ENCODE measurements at regions not wholly inside any gene's neighbourhood (a gene's known extent, or its start where the extent isn't known, plus 50 kb on each side); places are given as distances from the start of the nearest gene placed in this dataset.
A peak's percentile ranks its signal among the peaks of the same experiment; 100 is the strongest.

GRCh38 chr2:226217191-226217590 lies 582.4 kb downstream of the IRS1 start:
- no peak for DNase-seq (ENCODE audit: low read depth, low spot score)

- no peak for DNase-seq (ENCODE audit: low read depth, low spot score)
Observed at GRCh38 chr2:226216575-226216974, 583.0 kb downstream of the IRS1 start.

DNA sequence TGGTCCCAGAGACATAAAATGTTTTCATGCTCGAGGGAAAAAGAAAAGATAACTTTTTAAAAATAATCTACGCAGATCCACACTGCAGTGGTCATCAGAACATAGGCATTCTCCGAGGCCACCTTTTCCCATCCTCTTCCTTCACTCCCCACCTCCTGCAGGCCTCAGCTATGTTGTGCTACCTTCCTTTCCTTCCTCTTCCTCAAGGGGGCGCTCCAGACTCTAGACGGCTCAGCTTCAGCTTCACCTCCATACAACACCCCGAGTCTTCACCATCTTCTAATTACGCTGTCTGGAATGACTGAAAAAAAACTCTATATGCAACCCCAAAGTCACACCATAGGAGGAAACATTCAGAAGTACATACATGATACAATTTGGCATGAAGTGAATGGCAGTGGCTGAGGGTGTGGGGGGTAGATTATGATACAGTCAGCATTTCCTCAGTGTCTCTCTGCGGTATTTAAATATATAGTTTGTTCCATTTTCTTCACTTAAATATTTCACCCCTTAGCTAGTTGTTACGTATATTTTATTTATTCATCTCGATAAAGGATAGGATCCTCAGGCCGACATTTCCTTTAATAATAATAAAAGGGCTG lies 583.6 kb downstream of the IRS1 start:
- DNase-seq (ENCODE audit: low read depth, low spot score): peak; percentile 47

GRCh38 chr2:226213717-226214116 lies 585.9 kb downstream of the IRS1 start:
- DNase-seq (ENCODE audit: low read depth, low spot score): no peak

GRCh38 chr2:226211439-226211838 lies 588.2 kb downstream of the IRS1 start:
- DNase-seq (ENCODE audit: low read depth, low spot score): no peak

DNA sequence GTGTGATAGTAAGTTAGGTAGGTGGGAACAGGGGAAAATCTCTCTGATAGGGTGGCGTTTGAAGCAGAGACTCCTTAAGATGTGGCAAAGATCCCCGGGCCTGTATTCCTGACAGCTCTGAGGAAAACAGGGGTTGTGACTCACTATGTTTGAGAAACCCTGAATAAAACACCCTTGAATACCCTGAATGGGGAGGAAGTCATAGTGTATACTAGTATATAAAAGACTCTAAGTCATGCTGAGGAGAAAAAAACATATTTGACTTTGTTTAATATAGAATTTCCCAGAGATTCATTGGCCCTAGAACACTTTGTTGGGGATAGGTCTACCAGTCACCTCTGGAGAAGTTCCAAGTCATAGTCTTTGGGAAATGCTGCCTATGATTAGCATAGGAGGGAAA lies 590.9 kb downstream of the IRS1 start:
- no peak for DNase-seq (ENCODE audit: low read depth, low spot score)

- DNase-seq (ENCODE audit: low read depth, low spot score): no peak
Observed at GRCh38 chr2:226207671-226208070, 591.9 kb downstream of the IRS1 start.

GRCh38 chr2:226199555-226199954 lies 600.1 kb downstream of the IRS1 start:
- DNase-seq (ENCODE audit: low read depth, low spot score): no peak

- DNase-seq (ENCODE audit: low read depth, low spot score): no peak
Observed at GRCh38 chr2:226198956-226199355, 600.7 kb downstream of the IRS1 start.

DNA sequence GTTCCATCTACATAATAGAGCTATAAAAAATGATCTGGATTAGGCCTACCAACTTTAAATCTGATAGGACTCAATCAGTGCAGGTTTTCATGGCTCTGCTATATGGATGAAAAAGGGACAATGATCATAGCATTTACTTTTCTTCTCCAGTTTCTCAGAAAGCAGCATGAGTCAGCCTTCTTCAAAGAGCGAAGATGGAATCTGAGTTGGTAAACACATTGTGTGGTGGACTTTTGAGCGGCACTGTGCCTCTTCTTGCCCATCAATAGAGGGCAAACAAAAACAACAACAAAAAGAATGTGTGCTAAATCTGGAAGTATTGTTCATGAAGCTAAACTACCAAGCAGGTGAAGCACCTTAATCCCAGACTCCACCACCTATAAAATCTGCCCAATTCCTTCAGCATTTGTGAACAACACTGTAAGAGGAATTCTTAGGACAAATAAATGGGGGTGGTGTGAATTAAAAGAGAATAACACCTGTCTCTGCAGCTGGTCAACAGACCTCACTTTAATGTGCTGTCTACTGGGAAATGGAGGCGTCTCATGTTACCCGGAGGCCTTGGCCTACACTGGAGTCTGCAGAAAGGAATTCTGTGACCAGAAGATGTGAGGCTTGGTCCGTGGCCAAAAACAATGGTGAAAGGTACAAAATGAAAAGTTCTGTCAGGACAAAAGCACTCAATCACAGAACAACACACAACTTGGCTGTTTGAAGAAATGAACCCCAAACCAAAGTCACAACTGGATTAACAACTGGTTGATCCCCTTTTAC lies 609.0 kb downstream of the IRS1 start:
- no peak for DNase-seq (ENCODE audit: low read depth, low spot score)

DNA sequence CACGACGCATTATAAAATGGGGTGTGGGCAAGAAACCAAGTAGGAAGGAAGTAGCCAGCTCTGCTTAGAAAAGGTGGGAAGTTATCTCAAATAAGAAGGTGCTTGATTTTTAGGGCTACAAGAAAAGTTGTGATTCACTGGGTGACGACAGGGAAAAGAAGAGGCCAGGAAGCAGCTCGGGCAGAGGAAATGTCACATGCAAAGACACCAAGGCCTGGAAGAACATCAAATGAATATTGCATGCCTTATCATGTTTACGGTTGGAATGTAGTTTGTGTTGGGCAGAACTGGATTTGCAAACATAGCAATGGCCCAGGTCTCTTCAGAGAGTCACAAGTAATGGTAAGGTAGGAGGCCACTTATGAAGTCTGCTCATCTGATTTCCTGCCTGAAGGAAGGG lies 610.6 kb downstream of the IRS1 start:
- no peak for DNase-seq (ENCODE audit: low read depth, low spot score)

DNA sequence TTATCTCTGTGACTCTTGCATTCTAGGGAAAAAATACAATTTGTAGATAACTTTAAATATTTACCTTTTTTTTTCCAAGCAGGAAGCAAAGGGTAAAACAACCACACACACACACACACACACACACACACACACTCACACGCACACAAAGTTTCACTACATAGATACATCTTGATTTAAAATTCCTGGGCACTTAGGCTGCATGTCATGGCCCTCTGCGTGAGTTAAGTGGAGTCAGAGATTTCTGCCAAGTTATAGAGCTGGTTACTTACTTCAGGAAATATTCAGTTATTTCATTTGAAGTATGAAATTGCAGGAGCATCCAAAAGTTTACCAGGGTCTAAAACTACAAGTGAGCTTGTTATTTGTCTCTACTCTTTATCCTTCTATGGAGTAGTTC lies 612.0 kb downstream of the IRS1 start:
- no peak for DNase-seq (ENCODE audit: low read depth, low spot score)

- DNase-seq (ENCODE audit: low read depth, low spot score): no peak
Observed at GRCh38 chr2:226187156-226187555, 612.5 kb downstream of the IRS1 start.

- DNase-seq (ENCODE audit: low read depth, low spot score): no peak
Observed at GRCh38 chr2:226185616-226186211, 613.9 kb downstream of the IRS1 start.

DNA sequence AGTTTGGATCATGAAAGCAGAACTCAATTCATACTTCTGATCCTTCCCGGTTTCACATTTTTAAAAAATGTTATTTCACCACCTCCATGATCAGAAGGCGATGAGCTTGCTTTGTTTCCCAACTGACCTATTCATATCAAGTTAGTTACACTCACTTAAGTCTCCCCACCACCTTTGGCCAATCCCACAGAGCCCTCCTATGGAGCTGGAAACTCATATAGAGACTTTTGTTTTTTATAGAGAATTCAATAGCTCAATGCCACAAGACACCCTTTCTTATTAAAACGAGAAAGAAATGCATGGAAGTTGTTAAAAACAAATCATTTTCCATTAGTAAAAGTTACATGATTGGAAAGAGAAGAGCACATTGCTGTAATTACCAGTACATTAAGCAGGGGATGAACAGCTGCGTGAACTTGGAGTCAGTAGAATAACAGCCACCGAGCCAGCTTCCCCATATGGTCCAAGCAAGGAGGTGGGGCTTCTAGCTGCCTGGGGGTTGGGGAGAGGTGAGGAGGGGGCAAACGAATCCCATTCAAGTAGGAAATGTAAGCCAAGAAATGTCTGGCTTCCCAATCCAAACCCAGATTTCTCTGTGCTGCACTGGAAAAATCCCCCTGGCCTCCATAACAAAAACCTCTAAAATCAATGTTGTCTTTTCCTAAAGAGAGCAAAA lies 614.5 kb downstream of the IRS1 start:
- DNase-seq (ENCODE audit: low read depth, low spot score): no peak

DNA sequence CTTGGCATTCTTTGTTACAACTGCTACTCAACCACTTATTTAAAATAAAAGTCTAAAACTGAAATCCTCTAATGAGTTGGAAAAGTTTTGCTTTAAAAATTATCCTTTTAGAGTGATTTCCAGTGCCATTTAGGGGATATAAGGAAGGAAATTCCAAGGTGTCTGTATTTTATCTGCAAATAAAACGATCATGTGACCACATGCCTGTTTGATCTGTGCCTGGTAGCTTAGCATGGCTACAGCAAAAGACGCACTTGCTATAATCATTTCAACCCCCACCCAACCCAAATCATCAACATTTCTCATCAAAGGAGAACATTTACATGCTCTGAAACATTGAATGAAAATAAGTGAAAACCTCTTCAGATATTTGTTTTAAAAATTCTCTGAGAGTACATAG lies 615.1 kb downstream of the IRS1 start:
- DNase-seq (ENCODE audit: low read depth, low spot score): no peak

- no peak for DNase-seq (ENCODE audit: low read depth, low spot score)
Observed at GRCh38 chr2:226183550-226183949, 616.1 kb downstream of the IRS1 start.

- no peak for DNase-seq (ENCODE audit: low read depth, low spot score)
Observed at GRCh38 chr2:226183033-226183432, 616.6 kb downstream of the IRS1 start.

DNA sequence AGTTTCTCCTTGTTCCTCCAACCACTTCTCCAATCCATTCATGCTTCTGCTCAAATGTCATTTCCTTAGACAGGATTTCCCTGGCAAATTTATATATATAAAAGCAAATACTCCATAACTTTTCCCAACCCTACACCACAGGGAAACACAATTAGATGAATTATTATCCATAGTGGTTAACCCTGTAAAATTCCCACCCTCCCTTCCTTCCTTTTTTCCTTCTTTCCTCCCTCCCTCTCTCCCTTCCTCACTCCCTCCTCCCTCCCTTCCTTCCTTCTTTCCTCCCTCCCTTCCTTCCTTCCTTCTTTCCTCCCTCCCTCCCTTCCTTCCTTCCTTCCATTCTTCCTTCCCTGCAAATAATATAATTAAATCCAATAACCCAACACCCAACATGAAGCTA lies 617.7 kb downstream of the IRS1 start:
- DNase-seq (ENCODE audit: low read depth, low spot score): no peak

- DNase-seq (ENCODE audit: low read depth, low spot score): no peak
Observed at GRCh38 chr2:226180281-226180884, 619.2 kb downstream of the IRS1 start.

DNA sequence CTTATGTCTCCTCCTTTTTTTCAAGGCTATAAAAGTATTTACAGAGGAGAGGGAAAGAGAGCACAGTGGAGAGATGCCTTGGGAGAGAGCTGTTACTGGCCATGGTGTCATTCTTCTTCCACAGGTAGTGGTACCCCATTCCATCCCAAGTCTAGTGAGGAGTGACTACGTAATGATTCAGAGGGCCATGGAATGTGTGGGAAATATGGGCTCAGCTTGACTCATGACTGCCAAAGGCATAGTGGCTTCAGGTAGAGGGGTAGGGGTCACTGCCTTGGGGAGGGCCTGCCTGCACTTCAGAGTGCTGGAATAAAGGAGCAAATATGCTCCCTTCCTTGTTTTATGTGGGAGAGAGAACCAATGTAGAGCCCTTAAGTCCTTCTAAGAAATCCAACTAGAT lies 620.6 kb downstream of the IRS1 start:
- DNase-seq (ENCODE audit: low read depth, low spot score): no peak

Data from iPS DF 19.7 (cell line).